ENCODE measurements at regions not wholly inside any gene's neighbourhood (a gene's known extent, or its start where the extent isn't known, plus 50 kb on each side); places are given as distances from the start of the nearest gene placed in this dataset.

- CTCF ChIA-PET = no interaction called here
- POLR2A ChIA-PET = no interaction called here
- H3K27me3 ChIP-seq (ENCODE audit: control insufficient read depth, insufficient read depth, low read length) = no peaks in the 10 kb centered on the region
- TF ChIP-seq, protein P1, sequence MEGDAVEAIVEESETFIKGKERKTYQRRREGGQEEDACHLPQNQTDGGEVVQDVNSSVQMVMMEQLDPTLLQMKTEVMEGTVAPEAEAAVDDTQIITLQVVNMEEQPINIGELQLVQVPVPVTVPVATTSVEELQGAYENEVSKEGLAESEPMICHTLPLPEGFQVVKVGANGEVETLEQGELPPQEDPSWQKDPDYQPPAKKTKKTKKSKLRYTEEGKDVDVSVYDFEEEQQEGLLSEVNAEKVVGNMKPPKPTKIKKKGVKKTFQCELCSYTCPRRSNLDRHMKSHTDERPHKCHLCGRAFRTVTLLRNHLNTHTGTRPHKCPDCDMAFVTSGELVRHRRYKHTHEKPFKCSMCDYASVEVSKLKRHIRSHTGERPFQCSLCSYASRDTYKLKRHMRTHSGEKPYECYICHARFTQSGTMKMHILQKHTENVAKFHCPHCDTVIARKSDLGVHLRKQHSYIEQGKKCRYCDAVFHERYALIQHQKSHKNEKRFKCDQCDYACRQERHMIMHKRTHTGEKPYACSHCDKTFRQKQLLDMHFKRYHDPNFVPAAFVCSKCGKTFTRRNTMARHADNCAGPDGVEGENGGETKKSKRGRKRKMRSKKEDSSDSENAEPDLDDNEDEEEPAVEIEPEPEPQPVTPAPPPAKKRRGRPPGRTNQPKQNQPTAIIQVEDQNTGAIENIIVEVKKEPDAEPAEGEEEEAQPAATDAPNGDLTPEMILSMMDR (IDR thresholded peaks at IDR 0.05; ENCODE audit: insufficient read depth, low read depth, low read length) = no peak
- H3K36me3 ChIP-seq (ENCODE audit: control insufficient read depth, insufficient read depth, low read length) = no peaks in the 10 kb centered on the region
- H3K4me3 ChIP-seq (ENCODE audit: low read depth, low read length) = no peak overlapping the region
- DNase-seq (ENCODE audit: low read depth) = no peak
Observed at GRCh38 chr7:80318081-80318480, 183.4 kb downstream of the GNAI1 start.

GRCh38 chr7:80316811-80317210 lies 182.2 kb downstream of the GNAI1 start:
- no peak for DNase-seq (ENCODE audit: low read depth)
- no peaks in the 10 kb centered on the region for H3K27me3 ChIP-seq (ENCODE audit: control insufficient read depth, insufficient read depth, low read length)
- H3K36me3 ChIP-seq (ENCODE audit: control insufficient read depth, insufficient read depth, low read length) = no peaks in the 10 kb centered on the region
- ChIA-PET POLR2A (no interaction called here), CTCF (no interaction called here)
- TF ChIP-seq, protein P1 (IDR thresholded peaks at IDR 0.05; ENCODE audit: insufficient read depth, low read depth, low read length) = no peak
- no peak overlapping the region for H3K4me3 ChIP-seq (ENCODE audit: low read depth, low read length)

GRCh38 chr7:80313716-80314115 lies 179.1 kb downstream of the GNAI1 start:
- ChIA-PET POLR2A (no interaction called here), CTCF (no interaction called here)
- TF ChIP-seq, protein P1 (IDR thresholded peaks at IDR 0.05; ENCODE audit: insufficient read depth, low read depth, low read length) = no peak
- DNase-seq (ENCODE audit: low read depth) = no peak
- Histone ChIP-seq H3K4me3 (ENCODE audit: low read depth, low read length) (no peak overlapping the region), H3K36me3 (ENCODE audit: control insufficient read depth, insufficient read depth, low read length) (no peaks in the 10 kb centered on the region), H3K27me3 (ENCODE audit: control insufficient read depth, insufficient read depth, low read length) (no peaks in the 10 kb centered on the region)

GRCh38 chr7:80313067-80313626 lies 178.5 kb downstream of the GNAI1 start:
- POLR2A ChIA-PET = no interaction called here
- no peaks in the 10 kb centered on the region for H3K27me3 ChIP-seq (ENCODE audit: control insufficient read depth, insufficient read depth, low read length)
- TF ChIP-seq, protein P1 (IDR thresholded peaks at IDR 0.05; ENCODE audit: insufficient read depth, low read depth, low read length) = no peak
- no peak for DNase-seq (ENCODE audit: low read depth)
- no peak overlapping the region for H3K4me3 ChIP-seq (ENCODE audit: low read depth, low read length)
- H3K36me3 ChIP-seq (ENCODE audit: control insufficient read depth, insufficient read depth, low read length) = no peaks in the 10 kb centered on the region
- CTCF ChIA-PET = interaction anchor here (0.9 to 1.3 kb wide), 2 partner anchors 29 to 40 kb away, joined by 3 to 4 read pairs; no protein-coding TSS in a partner anchor

GRCh38 chr7:80312139-80312661 lies 177.6 kb downstream of the GNAI1 start:
- no peak overlapping the region for H3K4me3 ChIP-seq (ENCODE audit: low read depth, low read length)
- ChIA-PET POLR2A (no interaction called here), CTCF (interaction anchor here (0.9 to 1.3 kb wide), 4 partner anchors 9 to 39 kb away, joined by 3 to 4 read pairs (median 4); no protein-coding TSS in a partner anchor)
- DNase-seq (ENCODE audit: low read depth) = peak; percentile 51
- no peaks in the 10 kb centered on the region for H3K36me3 ChIP-seq (ENCODE audit: control insufficient read depth, insufficient read depth, low read length)
- TF ChIP-seq, protein P1 (IDR thresholded peaks at IDR 0.05; ENCODE audit: insufficient read depth, low read depth, low read length) = no peak
- no peaks in the 10 kb centered on the region for H3K27me3 ChIP-seq (ENCODE audit: control insufficient read depth, insufficient read depth, low read length)

Data from BJ (cell line).